HG03571 (cell line): ENCODE measurements at regions not wholly inside any gene's neighbourhood (a gene's known extent, or its start where the extent isn't known, plus 50 kb on each side); places are given as distances from the start of the nearest gene placed in this dataset.

Experiments
- ATAC-seq: cut with Tn5 transposase; IDR thresholded peaks from one replicate; pipeline ENCODE4 v1.9.1; 2021; ENCODE audit not compliant: unreplicated experiment

DNA sequence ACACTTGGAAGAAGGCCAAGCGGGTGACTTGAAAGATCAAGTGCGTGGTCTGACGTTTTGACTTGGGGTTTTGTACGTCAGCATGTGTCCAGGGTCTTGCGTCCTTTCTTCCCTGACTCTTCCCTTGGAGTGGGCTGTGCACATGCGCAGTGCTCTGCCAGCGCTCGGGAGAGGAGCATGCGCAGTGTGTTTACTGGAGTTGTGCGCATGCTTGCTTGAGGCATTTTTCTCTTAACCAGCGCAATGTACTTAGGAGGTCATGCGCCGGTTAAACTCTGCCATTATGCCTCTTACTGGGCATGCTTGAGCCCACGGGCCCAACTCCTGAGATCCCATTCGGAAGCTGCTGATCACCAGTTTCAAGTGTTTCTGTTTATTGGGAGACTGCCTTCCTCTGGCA lies 242.5 kb upstream of the AJAP1 start:
- no peak for ATAC-seq

GRCh38 chr1:4415476-4415875 lies 238.9 kb upstream of the AJAP1 start:
- no peak for ATAC-seq

DNA sequence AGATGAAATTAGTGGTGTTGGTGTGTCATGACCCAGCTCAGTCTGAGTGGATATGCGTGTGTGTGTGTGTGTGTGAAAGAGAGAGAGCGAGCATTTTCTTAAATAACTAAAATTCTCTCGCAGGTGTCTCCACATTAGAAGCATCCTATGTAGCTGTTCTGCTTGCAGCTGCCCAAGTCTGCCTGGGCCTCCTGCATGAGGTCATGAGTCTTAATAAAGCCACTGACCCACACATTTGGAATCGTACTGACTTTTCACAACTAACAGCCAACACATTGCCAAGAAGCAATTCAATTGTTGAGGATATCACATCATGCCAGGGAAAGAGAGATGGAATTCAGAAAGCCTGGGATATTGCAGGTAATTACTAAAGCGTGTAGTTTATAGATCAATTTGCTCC lies 238.2 kb upstream of the AJAP1 start:
- no peak for ATAC-seq

- no peak for ATAC-seq
Observed at GRCh38 chr1:4418021-4418420, 236.4 kb upstream of the AJAP1 start.

GRCh38 chr1:4421986-4422385 lies 232.4 kb upstream of the AJAP1 start:
- no peak for ATAC-seq

DNA sequence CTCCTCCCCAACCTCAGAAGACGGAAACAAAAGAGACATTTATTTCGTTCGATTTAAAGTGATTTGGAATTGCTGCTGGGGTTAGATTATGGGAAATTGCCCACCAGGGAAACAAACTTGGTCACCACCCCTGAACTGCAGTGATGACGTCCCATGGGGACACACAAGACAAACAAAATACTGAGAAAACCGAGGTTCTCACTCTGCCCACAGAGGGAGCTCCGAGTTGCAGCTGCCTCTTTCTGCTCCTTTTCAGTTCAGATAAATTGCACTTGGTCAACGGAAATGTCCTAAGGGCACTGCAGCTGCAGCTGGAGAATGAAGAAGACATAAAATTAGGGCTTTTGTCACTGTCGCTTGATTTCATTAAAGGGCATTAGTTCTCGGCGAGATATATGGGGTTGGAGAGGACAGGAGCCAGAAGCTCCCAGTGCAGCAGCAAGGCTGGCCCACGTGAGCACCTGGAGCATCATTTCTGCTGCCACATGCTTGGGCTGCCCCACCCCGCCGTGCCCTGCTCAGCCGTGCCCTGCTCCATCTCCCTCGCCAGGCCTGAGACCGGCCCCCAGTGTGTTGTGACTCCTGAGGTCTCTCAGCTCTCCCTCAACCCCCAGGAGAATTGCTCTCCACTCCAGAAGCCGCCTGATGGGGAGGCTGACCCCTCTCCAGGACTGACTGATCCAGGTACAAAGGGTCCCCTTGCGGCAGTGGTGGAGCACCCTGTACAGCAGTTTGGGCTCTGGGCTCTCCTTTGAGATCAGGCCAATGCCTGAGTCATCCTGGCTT lies 231.7 kb upstream of the AJAP1 start:
- no peak for ATAC-seq

DNA sequence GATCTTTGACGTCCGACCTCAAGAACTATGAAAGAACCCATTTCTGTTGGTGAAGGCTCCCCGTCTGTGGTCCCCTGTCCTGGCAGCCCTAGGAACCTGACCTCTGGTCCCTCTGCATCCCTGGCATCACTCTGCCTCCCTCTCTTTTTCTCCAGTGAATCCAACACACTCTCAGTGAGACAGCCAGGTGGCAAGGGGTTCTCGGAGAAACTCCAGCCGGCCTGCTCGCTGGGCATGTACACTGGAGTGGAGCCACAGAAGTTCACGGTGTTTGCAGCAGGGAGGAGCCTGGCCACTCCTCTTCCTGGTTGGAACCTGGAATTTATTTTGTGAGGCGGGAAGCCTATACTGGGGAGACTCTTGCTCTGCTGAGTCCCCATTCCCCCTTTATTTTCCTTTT lies 230.2 kb upstream of the AJAP1 start:
- ATAC-seq = no peak

DNA sequence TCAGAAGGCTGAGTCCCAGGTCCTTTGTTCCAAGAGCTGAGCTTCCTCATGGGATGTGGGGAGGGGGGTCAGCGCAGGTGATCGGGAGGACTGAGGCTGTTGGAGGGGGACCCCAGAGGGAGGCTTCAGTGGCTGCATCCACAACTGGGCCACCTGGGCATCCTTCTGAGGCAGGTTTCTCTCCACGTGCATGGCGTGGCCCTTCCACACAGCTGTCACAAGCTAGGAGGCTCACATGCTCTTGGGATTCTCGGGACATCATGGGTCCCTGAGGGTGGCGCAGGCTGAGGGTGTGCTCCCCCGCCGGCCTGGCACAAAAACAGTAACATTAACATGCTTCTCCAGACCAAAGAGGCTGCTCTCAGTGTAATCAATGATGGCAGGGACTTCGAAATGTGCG lies 229.6 kb upstream of the AJAP1 start:
- no peak for ATAC-seq

GRCh38 chr1:4425892-4426291 lies 228.5 kb upstream of the AJAP1 start:
- no peak for ATAC-seq

- ATAC-seq = no peak
Observed at GRCh38 chr1:4428711-4429110, 225.7 kb upstream of the AJAP1 start.

- no peak for ATAC-seq
Observed at GRCh38 chr1:4430406-4431365, 223.7 kb upstream of the AJAP1 start.

- no peak for ATAC-seq
Observed at GRCh38 chr1:4431491-4431890, 222.9 kb upstream of the AJAP1 start.

- no peak for ATAC-seq
Observed at GRCh38 chr1:4433075-4433474, 221.3 kb upstream of the AJAP1 start.

DNA sequence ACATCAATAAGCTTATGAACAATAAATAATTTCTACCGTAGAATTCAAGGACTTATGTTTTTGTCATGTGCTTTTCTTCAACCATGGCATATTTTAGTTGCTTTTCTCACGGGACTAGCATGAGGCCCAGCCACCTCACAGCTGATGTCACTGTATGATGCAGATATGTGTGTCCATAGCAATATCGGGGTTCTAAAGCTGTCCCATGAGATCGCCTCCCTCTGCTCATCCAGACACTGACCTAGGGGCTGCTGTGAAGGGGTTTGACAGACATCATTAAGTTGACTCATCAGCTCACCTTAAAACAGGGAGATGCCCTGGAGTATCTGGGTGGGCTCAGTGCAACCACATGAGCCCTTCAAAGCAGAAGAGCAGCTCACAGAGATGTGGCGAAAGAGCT lies 210.3 kb upstream of the AJAP1 start:
- ATAC-seq = no peak

GRCh38 chr1:4447778-4448420 lies 206.5 kb upstream of the AJAP1 start:
- ATAC-seq = no peak

- ATAC-seq = no peak
Observed at GRCh38 chr1:4449972-4450371, 204.4 kb upstream of the AJAP1 start.

GRCh38 chr1:4452701-4453100 lies 201.7 kb upstream of the AJAP1 start:
- ATAC-seq = no peak

DNA sequence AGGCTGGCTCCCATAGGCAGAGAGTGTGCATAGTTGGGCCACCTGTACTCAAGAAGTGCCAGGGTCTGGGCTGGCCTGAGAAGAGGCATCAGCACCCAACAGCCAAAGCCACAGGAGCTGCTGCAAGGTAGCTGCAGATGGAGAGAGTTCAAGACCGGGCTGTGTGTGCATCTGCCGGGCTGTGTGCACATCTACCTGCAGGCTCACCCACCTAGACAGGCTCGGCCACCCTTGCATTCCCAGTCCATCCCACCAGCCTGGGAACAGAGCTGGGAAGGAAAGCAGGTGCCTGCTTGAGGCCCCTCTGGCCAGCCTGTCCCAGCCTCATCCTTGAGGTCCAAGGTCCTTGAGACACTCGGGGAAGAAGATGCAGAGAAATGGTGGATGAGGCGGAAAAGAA lies 194.4 kb upstream of the AJAP1 start:
- ATAC-seq = no peak

DNA sequence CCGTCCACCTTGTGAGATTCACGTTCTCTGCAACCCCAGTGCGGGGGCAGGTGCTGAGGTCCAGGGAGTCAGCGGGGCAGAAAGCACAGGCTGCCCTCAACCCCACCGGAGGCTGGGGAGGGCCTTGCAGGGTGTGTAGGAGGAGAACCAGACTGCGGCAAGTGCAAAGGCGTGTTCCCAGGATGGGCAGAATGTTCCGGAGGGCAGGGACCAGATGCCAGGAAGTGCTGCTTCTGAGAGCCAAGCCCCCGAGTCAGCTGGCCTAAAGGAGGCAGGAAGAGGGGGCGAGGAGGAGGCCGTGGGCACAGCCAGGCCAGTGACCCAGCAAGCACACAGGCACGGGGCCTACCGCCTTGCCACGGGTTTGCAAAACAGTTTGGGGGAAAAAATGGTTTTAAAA lies 193.8 kb upstream of the AJAP1 start:
- no peak for ATAC-seq

- ATAC-seq = no peak
Observed at GRCh38 chr1:4461726-4462290, 192.6 kb upstream of the AJAP1 start.

- ATAC-seq = no peak
Observed at GRCh38 chr1:4462831-4463484, 191.5 kb upstream of the AJAP1 start.
